ENCODE measurements at regions not wholly inside any gene's neighbourhood (a gene's known extent, or its start where the extent isn't known, plus 50 kb on each side); places are given as distances from the start of the nearest gene placed in this dataset.
"Not testable (repeated sequence)": the region's sequence is repeated elsewhere in the genome, so short reads cannot be mapped to it uniquely, and the experiment has no call there.

DNA sequence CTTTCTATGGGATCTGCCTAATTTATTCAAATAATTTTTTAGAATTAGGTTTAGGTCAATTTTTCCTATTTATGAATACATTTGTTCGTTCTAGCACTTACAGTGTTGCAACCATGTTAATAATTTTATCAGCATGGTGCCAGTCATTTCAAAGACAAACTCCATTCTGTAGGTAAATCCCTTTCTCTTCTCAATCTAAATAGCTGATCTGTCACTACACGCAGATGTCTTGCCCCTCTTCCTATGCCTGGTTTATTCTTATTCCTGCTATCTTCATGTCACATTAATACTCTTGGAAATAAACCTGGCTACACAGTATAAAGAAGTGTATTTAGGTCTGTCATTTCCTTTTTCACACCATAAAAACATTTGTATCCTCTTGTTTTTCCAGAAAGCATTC, 1172.4 kb downstream of the BRINP3 start:
- TF ChIP-seq, protein P1, sequence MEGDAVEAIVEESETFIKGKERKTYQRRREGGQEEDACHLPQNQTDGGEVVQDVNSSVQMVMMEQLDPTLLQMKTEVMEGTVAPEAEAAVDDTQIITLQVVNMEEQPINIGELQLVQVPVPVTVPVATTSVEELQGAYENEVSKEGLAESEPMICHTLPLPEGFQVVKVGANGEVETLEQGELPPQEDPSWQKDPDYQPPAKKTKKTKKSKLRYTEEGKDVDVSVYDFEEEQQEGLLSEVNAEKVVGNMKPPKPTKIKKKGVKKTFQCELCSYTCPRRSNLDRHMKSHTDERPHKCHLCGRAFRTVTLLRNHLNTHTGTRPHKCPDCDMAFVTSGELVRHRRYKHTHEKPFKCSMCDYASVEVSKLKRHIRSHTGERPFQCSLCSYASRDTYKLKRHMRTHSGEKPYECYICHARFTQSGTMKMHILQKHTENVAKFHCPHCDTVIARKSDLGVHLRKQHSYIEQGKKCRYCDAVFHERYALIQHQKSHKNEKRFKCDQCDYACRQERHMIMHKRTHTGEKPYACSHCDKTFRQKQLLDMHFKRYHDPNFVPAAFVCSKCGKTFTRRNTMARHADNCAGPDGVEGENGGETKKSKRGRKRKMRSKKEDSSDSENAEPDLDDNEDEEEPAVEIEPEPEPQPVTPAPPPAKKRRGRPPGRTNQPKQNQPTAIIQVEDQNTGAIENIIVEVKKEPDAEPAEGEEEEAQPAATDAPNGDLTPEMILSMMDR (IDR thresholded peaks at IDR 0.05; ENCODE audit: extremely low read depth, missing control alignments) = no peak
- no peak for DNase-seq (ENCODE audit: low spot score)

DNA sequence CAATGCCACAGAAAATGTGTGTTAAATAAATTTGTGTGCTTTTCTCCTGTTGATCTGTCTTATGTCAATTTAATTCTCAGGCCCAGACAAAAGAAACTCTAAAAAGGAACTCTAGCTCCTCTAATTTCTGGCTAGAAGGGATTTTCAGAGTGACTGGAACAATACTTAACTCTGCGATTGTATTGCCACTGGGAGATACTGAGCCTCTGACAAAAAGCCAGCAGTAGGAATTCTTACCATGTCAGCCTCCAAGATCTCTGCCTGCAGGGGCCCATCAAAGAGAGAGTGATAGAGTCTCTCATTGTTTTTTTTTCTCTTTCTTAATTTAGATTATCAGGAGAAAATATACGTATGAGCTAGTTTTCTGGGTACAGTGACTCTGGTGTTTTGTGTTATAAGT, 1165.7 kb downstream of the BRINP3 start:
- TF ChIP-seq, protein P1 (IDR thresholded peaks at IDR 0.05; ENCODE audit: extremely low read depth, missing control alignments) = no peak
- DNase-seq (ENCODE audit: low spot score) = no peak

- no peak for DNase-seq (ENCODE audit: low spot score)
- TF ChIP-seq, protein P1 (IDR thresholded peaks at IDR 0.05; ENCODE audit: extremely low read depth, missing control alignments) = no peak
Measured at GRCh38 chr1:189312499-189312898, 1165.2 kb downstream of the BRINP3 start.

DNA sequence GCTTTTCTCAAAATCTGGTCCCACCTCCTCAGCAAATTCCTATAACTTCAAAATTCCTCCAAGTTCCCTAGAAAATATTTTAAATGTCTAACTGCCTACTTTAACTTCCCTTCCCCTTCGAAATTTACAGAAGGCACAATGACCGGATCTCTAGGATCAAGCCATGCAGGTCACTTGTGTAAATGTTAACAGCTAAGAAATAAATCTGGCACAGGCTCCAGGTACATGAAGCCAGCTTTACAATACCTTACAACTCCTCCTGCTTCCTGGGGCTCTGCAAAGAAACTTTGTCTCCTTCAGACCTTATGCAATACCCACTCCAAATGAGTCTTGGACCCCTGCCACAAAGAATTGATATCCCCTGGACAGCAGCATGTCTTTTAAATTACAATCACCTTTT, 1164.2 kb downstream of the BRINP3 start:
- DNase-seq (ENCODE audit: low spot score) = no peak
- TF ChIP-seq, protein P1 (IDR thresholded peaks at IDR 0.05; ENCODE audit: extremely low read depth, missing control alignments) = no peak

DNA sequence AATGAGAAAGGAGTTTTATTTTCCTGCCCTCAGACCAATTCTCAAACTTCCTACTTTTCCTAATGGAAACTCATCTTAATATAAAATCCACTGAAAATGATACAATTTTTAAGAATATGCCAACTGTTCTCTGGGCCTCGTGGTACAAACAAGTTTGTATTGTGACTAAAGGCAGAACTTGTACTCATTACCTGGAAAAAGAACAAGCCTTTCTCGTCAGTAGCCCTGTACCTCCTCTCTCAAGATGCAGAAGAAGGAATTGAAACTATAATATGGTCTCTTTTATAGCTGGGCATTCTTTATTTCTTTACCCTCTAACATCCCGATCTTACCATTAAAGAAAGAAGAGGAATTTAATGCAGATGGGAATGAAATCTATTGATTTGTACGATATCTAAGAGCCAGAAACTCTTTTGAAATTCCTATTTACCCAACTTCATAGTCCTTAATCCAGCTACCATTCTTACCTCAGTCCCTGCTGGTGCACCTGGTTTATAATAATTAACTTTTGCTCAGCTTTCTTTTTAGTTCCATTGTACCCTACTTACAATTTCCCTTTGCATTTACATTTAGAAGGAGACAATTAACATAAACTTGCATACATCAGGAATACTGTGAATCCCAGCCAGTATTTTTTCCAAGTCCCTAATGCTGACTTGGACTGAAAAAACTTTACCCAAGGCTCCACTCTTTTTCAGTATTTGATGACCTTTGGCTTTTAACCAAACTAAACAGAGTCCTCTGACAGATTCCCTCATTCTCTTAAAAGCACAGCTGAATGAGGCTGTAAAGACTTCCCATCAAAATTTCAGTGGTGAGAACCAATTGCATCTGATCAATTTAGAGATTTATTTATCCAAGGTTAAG, 1162.4 kb downstream of the BRINP3 start:
- DNase-seq (ENCODE audit: low spot score) = no peak
- TF ChIP-seq, protein P1 (IDR thresholded peaks at IDR 0.05; ENCODE audit: extremely low read depth, missing control alignments) = no peak

DNA sequence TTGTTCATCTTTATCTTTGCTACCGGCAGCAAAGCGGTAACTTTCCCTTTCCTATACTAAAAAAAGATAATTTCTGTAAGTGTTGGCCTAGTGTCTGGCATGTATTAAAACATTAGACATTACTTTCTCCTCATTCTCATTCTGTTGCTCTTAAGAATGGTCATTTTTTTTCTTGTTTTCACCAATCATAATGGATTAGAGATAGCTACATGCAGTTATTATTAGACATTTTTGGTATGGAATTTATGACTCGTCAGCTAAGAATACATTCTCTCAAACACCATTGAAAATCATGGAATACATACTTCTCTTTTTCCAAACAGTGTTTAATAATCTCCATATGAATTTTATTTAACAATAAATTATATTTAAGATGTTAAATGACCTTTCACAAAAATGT, 1154.6 kb downstream of the BRINP3 start:
- DNase-seq (ENCODE audit: low spot score) = no peak
- TF ChIP-seq, protein P1 (IDR thresholded peaks at IDR 0.05; ENCODE audit: extremely low read depth, missing control alignments) = no peak

DNA sequence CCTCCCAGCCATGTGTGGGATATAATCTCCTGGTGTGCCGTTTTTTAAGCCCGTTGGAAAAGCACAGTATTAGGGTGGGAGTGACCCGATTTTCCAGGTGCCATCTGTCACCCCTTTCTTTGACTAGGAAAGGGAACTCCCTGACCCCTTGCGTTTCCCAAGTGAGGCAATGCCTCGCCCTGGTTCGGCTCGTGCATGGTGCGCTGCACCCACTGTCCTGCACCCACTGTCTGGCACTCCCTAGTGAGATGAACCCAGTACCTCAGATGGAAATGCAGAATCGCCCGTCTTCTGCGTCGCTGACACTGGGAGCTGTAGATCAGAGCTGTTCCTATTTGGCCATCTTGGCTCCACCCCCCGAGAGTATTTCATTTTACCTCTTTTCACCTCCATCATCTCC, 1146.6 kb downstream of the BRINP3 start:
- DNase-seq (ENCODE audit: low spot score) = not testable (repeated sequence)
